HepG2 (cell line): ENCODE measurements at regions not wholly inside any gene's neighbourhood (a gene's known extent, or its start where the extent isn't known, plus 50 kb on each side); places are given as distances from the start of the nearest gene placed in this dataset.

Experiments
- ATAC-seq: fragments of 200-7000 bp; cut with Tn5 transposase; 3 replicates; pipeline ENCODE4 v1.9.1; 2020; ENCODE audit warnings: mild to moderate bottlenecking, moderate library complexity
- BruUV-seq: library from RNA; stranded (reverse); fragments of 400-500 nt; replicated peaks from 2 replicates; lab custom pipeline; 2021; lab: Mats Ljungman, UMichigan
- CTCF ChIA-PET: fragments of 300-600 bp; formaldehyde crosslinking; extraction: SDS; loops from one replicate; lab custom pipeline; 2021; ENCODE audit warnings: low total read pairs, inconsistent platforms, low intra/inter-chr PET ratio; lab: Yijun Ruan, JAX
- POLR2A ChIA-PET: fragments of 350-600 bp; sonication (Branson Sonifier 250); formaldehyde crosslinking; loops from one replicate; lab custom pipeline; 2020; ENCODE audit warnings: antibody characterized with exemption, inconsistent platforms; lab: Yijun Ruan, JAX
- DNase-seq: peaks from one replicate; pipeline ENCODE4 v3.0.0-alpha.2; 2015; ENCODE audit warnings: low spot score
- FAIRE-seq: peaks from 3 replicates; lab custom pipeline; 2011; peaks lifted over from hg19 to GRCh38; lab: Jason Lieb, UNC
- H2AFZ ChIP-seq: one replicate; pipeline ENCODE4 v1.6.1; 2011; ENCODE audit warnings: low read length, inconsistent platforms
- H3K27ac ChIP-seq: fragments of 300-600 bp; 3 replicates; pipeline ENCODE4 v1.8.0; 2011; ENCODE audit warnings: mixed run types, mild to moderate bottlenecking, mixed read lengths, low read length, inconsistent platforms; ENCODE audit not compliant: insufficient read depth; ENCODE audit errors: extremely low read length
- H3K27me3 ChIP-seq, 2 experiments: fragments of 200-600 bp in 1 of 2; 2 replicates in 1 of 2; 3 replicates in 1 of 2; pipeline versions ENCODE4 v1.6.0 to v1.8.0; 2011; ENCODE audit warnings: low read length in 2 of 2, mild to moderate bottlenecking in 2 of 2, moderate library complexity in 2 of 2, inconsistent platforms in 1 of 2; ENCODE audit not compliant: insufficient read depth in 2 of 2, control insufficient read depth in 1 of 2
- H3K36me3 ChIP-seq, 2 experiments: fragments of 200-600 bp in 1 of 2; replicated peaks in 1 of 2; 2 replicates in 1 of 2; 3 replicates in 1 of 2; pipeline versions ENCODE4 v1.5.1 to v1.8.0; 2011; ENCODE audit warnings: low read length in 2 of 2, inconsistent platforms in 1 of 2; ENCODE audit not compliant: insufficient read depth in 2 of 2, control insufficient read depth in 1 of 2
- H3K4me1 ChIP-seq: 2 replicates; pipeline ENCODE4 v1.5.1; 2012; ENCODE audit warnings: low read length, inconsistent platforms; ENCODE audit not compliant: insufficient read depth
- H3K4me2 ChIP-seq: 2 replicates; pipeline ENCODE4 v1.6.0; 2011; ENCODE audit warnings: low read depth, low read length, inconsistent platforms
- H3K4me3 ChIP-seq, 3 experiments: fragments of 200-600 bp in 1 of 3; sonication (generic), shearing (Covaris generic) in 1 of 3; replicated peaks in 1 of 3; 2 replicates each; pipeline ENCODE4 v1.5.1; 2011 to 2016; ENCODE audit warnings: low read length in 3 of 3, inconsistent platforms in 2 of 3, low read depth in 2 of 3, mild to moderate bottlenecking in 2 of 3, control low read depth in 1 of 3, mixed read lengths in 1 of 3; ENCODE audit not compliant: insufficient read depth in 1 of 3
- H3K79me2 ChIP-seq: one replicate; pipeline ENCODE4 v1.6.1; 2011; ENCODE audit warnings: low read length, inconsistent platforms; ENCODE audit not compliant: insufficient read depth
- H3K9ac ChIP-seq: 2 replicates; pipeline ENCODE4 v1.6.0; 2011; ENCODE audit warnings: mild to moderate bottlenecking, low read depth, low read length, inconsistent platforms; ENCODE audit not compliant: insufficient read depth
- H3K9me3 ChIP-seq: 2 replicates; pipeline ENCODE4 v1.5.1; 2012; ENCODE audit warnings: mild to moderate bottlenecking, low read length
- H4K20me1 ChIP-seq: 2 replicates; pipeline ENCODE4 v1.6.0; 2011; ENCODE audit warnings: inconsistent platforms, mild to moderate bottlenecking, low read length, moderate library complexity; ENCODE audit not compliant: insufficient read depth
- ATF1 ChIP-seq: IDR thresholded peaks from 2 replicates; pipeline ENCODE4 v1.6.1; 2016; ENCODE audit warnings: mild to moderate bottlenecking, control low read depth
- CEBPZ ChIP-seq: IDR thresholded peaks from 2 replicates; pipeline ENCODE4 v1.6.1; 2012; ENCODE audit warnings: low read length, improper control_type of control experiment
- ISX ChIP-seq: sonication (generic); formaldehyde crosslinking; conservative IDR thresholded peaks from 2 replicates; pipeline ENCODE4 v1.5.0; 2020; ENCODE audit warnings: missing genetic modification reagents
- NR1H2 ChIP-seq: sonication (generic); formaldehyde crosslinking; IDR thresholded peaks from 2 replicates; pipeline ENCODE4 v1.8.1; 2022; ENCODE audit warnings: low read depth, missing genetic modification reagents, borderline replicate concordance
- PPARG ChIP-seq: conservative IDR thresholded peaks from 2 replicates; pipeline ENCODE4 v1.6.1; 2016; ENCODE audit warnings: missing biosample characterization, missing genetic modification reagents
- SP2 ChIP-seq: sonication (generic); formaldehyde crosslinking; IDR thresholded peaks from 2 replicates; pipeline ENCODE4 v1.5.1; 2020; ENCODE audit warnings: mild to moderate bottlenecking, missing genetic modification reagents
- TOPORS ChIP-seq: sonication (generic); formaldehyde crosslinking; IDR thresholded peaks from 2 replicates; pipeline ENCODE4 v1.8.0; 2023; ENCODE audit warnings: mild to moderate bottlenecking, missing genetic modification reagents
- ZBTB44 ChIP-seq: sonication (generic); formaldehyde crosslinking; IDR thresholded peaks from 2 replicates; pipeline ENCODE4 v1.4.0; 2020; ENCODE audit warnings: missing genetic modification reagents
- ZFP36L2 ChIP-seq: sonication (generic); formaldehyde crosslinking; IDR thresholded peaks from 2 replicates; pipeline ENCODE4 v1.4.0; 2020; ENCODE audit warnings: missing genetic modification reagents
- ZHX1 ChIP-seq: sonication (generic); formaldehyde crosslinking; IDR thresholded peaks from 2 replicates; pipeline ENCODE4 v1.8.1; 2022; ENCODE audit warnings: low read depth, mild to moderate bottlenecking, missing genetic modification reagents
- ZNF275 ChIP-seq: sonication (generic); formaldehyde crosslinking; IDR thresholded peaks from 2 replicates; pipeline ENCODE4 v1.8.0; 2022; ENCODE audit warnings: missing genetic modification reagents, mild to moderate bottlenecking, inconsistent platforms, borderline replicate concordance
- ZNF597 ChIP-seq: sonication (generic); formaldehyde crosslinking; IDR thresholded peaks from 2 replicates; pipeline ENCODE4 v1.5.0; 2020; ENCODE audit warnings: missing genetic modification reagents
- ZNF839 ChIP-seq: sonication (generic); formaldehyde crosslinking; IDR thresholded peaks from 2 replicates; pipeline ENCODE4 v1.4.0; 2020; ENCODE audit warnings: missing genetic modification reagents, mild to moderate bottlenecking, borderline replicate concordance
- ZSCAN9 ChIP-seq: IDR thresholded peaks from 2 replicates; pipeline ENCODE4 v1.6.1; 2016; ENCODE audit warnings: borderline replicate concordance
- WGBS: methylation state at CpG from one replicate; pipeline ENCODE4 v1.1.6; 2017; ENCODE audit warnings: low lambda C conversion rate; 5-methylcytosine and 5-hydroxymethylcytosine counted together
- in situ Hi-C: cut with HindIII; loops from 2 replicates; pipeline ENCODE4 v1.10.0; 2017; ENCODE audit warnings: low pct_unique_long_range_greater_than_20kb; ENCODE audit not compliant: extremely low pct_ligation_motif_present
- intact Hi-C: fragments of 100-400 bp; cut with micrococcal nuclease; formaldehyde crosslinking; loops from one replicate; pipeline ENCODE4 v1.10.0; 2022; ENCODE audit not compliant: unreplicated experiment

GRCh38 chr6:148682990-148683389 is 63.8 kb upstream of the UST start (continued):
- TF ChIP-seq TOPORS (no peak), ZSCAN9 (CRISPR knock-in tag) (no peak), ZBTB44 (no peak), ZNF275 (CRISPR knock-in tag) (no peak), ATF1 (no peak), ZHX1 (no peak)

GRCh38 chr6:148689168-148689567 is 57.7 kb upstream of the UST start:
- Histone ChIP-seq H3K9me3 (no peaks in the 10 kb centered on the region), H3K4me3 (no peak overlapping the region), H3K4me2 (no peak overlapping the region), H3K27ac (no peak overlapping the region), H4K20me1 (no peaks in the 10 kb centered on the region), H3K79me2 (no peaks in the 10 kb centered on the region), H3K27me3 (no peaks in the 10 kb centered on the region), H2AFZ (no peak overlapping the region), H3K9ac (no peak overlapping the region), H3K4me1 (no peaks in the 10 kb centered on the region), H3K36me3 (no peaks in the 10 kb centered on the region)
- no peak for DNase-seq
- ChIA-PET POLR2A (no interaction called here), CTCF (no interaction called here)
- BruUV-seq, result no TSS peak
- 0% methylated on average over 3 of the region's 3 CpGs for WGBS
- in situ Hi-C loops, result no loop called here
- intact Hi-C loops, result no loop called here
- FAIRE-seq, result no peak
- ATAC-seq, result no peak
- no peak for TF ChIP-seq ZFP36L2 (CRISPR knock-in tag)
- TF ChIP-seq ZNF597 (CRISPR knock-in tag), result no peak
- TF ChIP-seq ZNF839 (CRISPR knock-in tag), result no peak
- no peak for TF ChIP-seq NR1H2 (CRISPR knock-in tag)
- TF ChIP-seq SP2 (CRISPR knock-in tag), result no peak
- TF ChIP-seq PPARG (CRISPR knock-in tag), result no peak
- no peak for TF ChIP-seq CEBPZ
- TF ChIP-seq ISX (CRISPR knock-in tag), result no peak
